ENCODE measurements at regions not wholly inside any gene's neighbourhood (a gene's known extent, or its start where the extent isn't known, plus 50 kb on each side); places are given as distances from the start of the nearest gene placed in this dataset.

DNA sequence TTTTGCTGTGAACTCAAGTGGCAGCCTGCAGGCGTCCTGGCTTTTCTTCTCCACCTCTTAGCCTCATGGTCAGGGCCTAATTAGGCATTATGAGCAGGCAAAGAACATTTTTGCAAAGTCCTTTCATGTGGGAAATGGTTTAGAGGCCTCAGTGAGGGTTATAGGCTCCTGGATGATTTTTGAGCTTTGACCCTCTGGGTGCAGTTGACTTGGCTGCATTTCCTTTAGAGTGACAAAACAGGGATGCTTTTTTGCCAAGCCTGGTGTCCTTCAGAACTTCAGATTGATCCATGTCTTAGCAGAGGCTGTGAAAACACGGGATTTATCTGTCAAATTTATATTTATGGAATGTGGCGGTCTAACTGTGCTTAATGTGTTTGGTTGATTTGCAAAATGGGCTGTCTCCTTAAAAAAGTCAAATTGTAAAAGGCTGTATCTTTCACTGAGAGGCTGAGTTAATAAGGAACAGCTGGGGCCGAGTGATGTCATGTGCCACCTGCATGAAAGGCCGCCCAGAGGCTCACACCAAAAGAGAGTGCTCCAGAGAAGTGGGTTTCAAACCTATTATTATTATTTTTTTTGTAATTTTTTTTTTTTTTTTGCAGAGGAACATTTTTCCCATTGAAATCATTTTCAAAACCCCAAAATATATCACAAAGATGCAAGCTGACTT is 192.2 kb upstream of the ARX start:
- CTCF ChIA-PET: no interaction called here
- DNase-seq (ENCODE audit: extremely low spot score): no peak
- TF ChIP-seq, protein P1, sequence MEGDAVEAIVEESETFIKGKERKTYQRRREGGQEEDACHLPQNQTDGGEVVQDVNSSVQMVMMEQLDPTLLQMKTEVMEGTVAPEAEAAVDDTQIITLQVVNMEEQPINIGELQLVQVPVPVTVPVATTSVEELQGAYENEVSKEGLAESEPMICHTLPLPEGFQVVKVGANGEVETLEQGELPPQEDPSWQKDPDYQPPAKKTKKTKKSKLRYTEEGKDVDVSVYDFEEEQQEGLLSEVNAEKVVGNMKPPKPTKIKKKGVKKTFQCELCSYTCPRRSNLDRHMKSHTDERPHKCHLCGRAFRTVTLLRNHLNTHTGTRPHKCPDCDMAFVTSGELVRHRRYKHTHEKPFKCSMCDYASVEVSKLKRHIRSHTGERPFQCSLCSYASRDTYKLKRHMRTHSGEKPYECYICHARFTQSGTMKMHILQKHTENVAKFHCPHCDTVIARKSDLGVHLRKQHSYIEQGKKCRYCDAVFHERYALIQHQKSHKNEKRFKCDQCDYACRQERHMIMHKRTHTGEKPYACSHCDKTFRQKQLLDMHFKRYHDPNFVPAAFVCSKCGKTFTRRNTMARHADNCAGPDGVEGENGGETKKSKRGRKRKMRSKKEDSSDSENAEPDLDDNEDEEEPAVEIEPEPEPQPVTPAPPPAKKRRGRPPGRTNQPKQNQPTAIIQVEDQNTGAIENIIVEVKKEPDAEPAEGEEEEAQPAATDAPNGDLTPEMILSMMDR (IDR thresholded peaks at IDR 0.05; ENCODE audit: control extremely low read depth, extremely low read depth, low read depth, missing control alignments): no peak
- POLR2A ChIA-PET: no interaction called here

DNA sequence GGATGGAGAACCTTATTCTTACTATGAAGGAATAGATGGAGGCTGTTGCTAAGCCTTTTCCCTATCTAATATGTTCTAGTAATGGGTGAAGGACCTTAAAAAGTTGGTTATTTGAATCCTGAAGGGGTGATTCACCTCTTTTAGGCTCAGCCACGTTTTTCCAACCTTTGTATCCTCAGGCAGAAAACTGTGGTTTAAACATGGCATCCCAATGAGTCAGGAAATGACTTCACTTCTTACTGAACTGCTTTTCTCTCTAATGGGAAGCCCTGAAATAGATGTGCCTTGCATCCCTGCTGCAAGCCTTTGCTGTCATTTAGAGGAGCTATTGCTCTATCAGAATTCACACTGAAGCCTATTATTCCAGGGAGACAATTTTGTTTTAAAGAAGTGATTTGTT is 191.0 kb upstream of the ARX start:
- TF ChIP-seq, protein P1 (IDR thresholded peaks at IDR 0.05; ENCODE audit: control extremely low read depth, extremely low read depth, low read depth, missing control alignments): no peak
- POLR2A ChIA-PET: no interaction called here
- DNase-seq (ENCODE audit: extremely low spot score): no peak
- CTCF ChIA-PET: no interaction called here

DNA sequence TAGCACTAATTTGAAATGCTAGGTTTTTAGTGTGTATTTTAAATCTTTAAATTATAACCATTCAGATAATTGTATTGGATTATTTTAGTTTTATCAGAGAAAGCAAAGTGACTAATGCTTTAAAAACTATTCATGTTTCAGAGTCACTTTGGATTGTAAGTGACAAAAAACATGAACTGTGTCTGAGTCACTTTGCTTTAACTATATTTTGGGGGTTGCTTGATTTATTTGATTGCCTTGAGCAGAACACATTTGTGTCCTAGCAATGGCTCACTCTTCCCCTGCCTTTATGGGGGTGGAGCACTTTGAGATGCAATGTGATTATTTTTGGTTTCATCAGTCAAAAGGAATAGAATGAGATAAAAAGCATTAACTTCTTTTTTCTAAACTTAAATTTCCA is 188.4 kb upstream of the ARX start:
- TF ChIP-seq, protein P1 (IDR thresholded peaks at IDR 0.05; ENCODE audit: control extremely low read depth, extremely low read depth, low read depth, missing control alignments): no peak
- POLR2A ChIA-PET: no interaction called here
- no peak for DNase-seq (ENCODE audit: extremely low spot score)
- CTCF ChIA-PET: no interaction called here

DNA sequence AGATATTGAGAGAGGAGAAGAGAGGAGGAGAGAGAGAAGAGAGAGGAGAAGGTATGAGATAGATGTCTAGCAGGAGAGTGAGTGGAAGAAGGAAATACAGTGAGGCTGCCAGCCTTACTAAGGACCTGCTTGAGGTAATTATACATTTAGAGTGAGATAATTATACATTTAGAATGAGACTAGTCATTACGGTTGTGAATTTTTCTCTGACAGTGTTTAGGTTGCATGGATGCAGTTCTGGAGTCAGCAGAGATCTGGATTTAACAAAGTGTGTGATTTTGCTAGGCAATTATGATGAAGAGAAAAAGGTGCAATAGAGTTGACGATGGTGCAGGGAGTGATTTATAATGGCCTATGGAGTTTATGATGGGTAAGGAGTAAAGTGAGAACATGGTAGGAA is 187.1 kb upstream of the ARX start:
- ChIA-PET POLR2A (no interaction called here), CTCF (no interaction called here)
- TF ChIP-seq, protein P1 (IDR thresholded peaks at IDR 0.05; ENCODE audit: control extremely low read depth, extremely low read depth, low read depth, missing control alignments): no peak
- no peak for DNase-seq (ENCODE audit: extremely low spot score)

DNA sequence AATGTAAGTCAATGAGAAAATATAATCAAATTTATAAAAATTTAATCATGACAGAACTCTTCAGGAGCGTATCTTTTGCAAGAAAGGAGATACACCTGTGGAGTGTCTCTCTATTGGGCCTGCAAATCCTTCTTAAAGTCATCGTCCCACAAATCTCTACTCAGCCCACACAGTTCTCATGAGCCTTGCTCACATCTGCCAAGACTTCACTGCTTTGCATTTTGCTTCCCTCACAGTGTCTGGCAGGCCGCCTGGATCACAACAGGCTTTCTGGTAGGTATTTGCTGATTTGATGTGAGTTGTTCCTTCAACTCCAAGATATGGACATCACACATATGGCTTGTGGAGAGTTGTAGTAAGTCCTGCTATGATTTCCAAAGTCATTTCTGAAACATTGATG is 183.1 kb upstream of the ARX start:
- no peak for DNase-seq (ENCODE audit: extremely low spot score)
- ChIA-PET POLR2A (no interaction called here), CTCF (no interaction called here)
- TF ChIP-seq, protein P1 (IDR thresholded peaks at IDR 0.05; ENCODE audit: control extremely low read depth, extremely low read depth, low read depth, missing control alignments): no peak

DNA sequence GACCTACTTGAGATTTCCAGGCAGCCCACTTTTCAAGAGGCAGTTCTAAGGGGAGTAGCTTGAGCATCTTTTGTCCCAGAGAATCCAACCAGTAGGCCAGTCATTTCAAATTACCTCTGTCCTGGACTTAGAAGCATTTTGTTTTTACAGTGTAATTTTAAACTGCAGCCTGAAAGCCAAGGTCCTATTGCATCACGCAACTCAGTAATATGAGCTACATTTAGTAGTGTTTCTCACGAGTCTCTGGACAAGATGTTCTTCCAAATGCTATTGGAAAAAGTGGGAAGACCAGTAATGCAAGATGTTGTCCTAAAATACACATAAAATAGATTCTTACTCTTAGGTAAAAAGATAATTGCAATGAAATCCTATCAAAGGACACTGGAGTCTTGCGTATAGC is 182.5 kb upstream of the ARX start:
- TF ChIP-seq, protein P1 (IDR thresholded peaks at IDR 0.05; ENCODE audit: control extremely low read depth, extremely low read depth, low read depth, missing control alignments): no peak
- POLR2A ChIA-PET: no interaction called here
- CTCF ChIA-PET: no interaction called here
- no peak for DNase-seq (ENCODE audit: extremely low spot score)

DNA sequence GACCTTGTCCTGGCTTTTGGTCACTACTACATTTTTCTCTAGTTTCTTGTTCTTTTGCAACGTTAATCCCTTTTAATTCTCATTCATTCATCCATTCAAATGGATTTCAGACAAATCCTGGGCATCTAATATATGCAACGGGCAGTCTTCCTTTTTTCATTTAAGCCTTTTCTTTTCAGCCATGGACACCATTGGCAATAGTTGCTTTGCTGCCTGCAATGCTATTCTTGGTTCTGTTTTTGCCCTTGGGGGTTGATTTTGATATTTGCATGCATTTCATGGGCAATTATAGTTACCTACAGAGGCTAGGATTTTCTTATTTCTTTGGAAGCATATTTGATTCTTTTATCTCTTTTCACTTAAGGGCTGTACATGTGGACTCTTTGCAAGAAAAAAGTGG is 180.5 kb upstream of the ARX start:
- TF ChIP-seq, protein P1 (IDR thresholded peaks at IDR 0.05; ENCODE audit: control extremely low read depth, extremely low read depth, low read depth, missing control alignments): no peak
- POLR2A ChIA-PET: no interaction called here
- no peak for DNase-seq (ENCODE audit: extremely low spot score)
- CTCF ChIA-PET: no interaction called here

All from GM10248 (cell line).